ENCODE measurements at regions not wholly inside any gene's neighbourhood (a gene's known extent, or its start where the extent isn't known, plus 50 kb on each side); places are given as distances from the start of the nearest gene placed in this dataset.

GRCh38 chr5:67964619-67965018 lies 250.9 kb upstream of the PIK3R1 start:
- H3K27ac ChIP-seq: no peak overlapping the region
- no peaks in the 10 kb centered on the region for H3K36me3 ChIP-seq
- no peak for TF ChIP-seq Cebpa-rat (IDR thresholded peaks at IDR 0.05)
- no peaks in the 10 kb centered on the region for H4K20me1 ChIP-seq
- H3K9me3 ChIP-seq: no peaks in the 10 kb centered on the region
- H3K9ac ChIP-seq: no peak overlapping the region
- no peak overlapping the region for H3K4me2 ChIP-seq
- H3K4me3 ChIP-seq: no peak overlapping the region
- H3K27me3 ChIP-seq: no peaks in the 10 kb centered on the region
- no peaks in the 10 kb centered on the region for H3K4me1 ChIP-seq

DNA sequence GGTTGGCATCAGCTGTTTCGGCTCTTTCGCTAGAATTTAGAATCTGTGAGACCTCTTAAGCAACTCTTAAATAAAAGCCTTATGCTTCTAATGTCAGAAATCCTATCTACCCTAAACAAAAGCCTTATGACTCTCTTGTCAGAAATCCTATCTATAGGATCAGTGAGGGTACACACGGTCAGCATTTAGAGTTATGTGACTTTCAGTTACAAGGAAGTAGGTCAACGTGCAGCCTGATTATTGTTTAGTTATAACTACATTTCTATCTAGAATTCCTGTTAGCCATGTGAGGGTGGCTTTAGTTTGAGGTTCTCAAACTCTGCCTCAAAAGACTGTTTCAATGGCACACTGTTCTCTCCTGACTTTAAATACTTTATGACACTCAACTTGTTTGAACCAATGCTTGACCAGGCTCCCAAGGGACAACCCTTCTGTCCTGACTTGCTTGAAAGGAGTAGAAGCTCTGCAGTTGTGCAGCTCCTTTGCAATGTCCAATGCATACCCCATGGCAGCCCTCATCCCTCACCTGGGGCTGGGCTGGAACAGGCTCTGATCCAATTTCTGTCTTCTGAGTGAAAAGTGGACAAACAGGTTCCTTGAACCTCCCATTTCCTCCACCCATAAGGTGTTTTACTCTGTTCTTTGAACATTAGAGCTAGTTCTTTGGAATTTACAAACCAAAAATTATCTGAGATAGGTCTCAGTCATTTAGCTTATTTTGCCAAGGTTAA lies 251.6 kb upstream of the PIK3R1 start:
- Histone ChIP-seq H3K27ac (no peak overlapping the region), H3K4me2 (no peak overlapping the region), H3K4me3 (no peak overlapping the region), H3K9me3 (no peaks in the 10 kb centered on the region), H3K4me1 (no peaks in the 10 kb centered on the region), H3K36me3 (no peaks in the 10 kb centered on the region), H3K9ac (no peak overlapping the region), H4K20me1 (no peaks in the 10 kb centered on the region), H3K27me3 (no peaks in the 10 kb centered on the region)
- TF ChIP-seq Cebpa-rat (IDR thresholded peaks at IDR 0.05): no peak

DNA sequence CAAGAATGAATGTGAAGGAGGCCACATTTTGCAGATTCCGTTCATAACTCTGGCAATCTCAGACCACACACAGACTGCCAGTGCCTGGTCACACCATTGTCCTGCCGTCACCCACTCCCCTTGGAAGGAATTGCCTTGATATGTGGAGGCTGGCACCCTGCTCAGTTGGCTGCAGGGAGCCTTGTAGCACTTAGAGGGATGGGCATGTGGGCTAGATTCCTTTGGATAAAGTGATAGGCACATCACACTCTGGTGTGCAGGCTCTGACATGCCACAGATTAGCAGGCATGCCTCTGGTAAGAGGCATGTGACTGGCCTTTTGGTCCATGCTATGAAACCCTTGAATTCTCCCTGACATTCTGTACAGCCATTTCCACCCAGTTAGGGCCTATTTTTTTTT lies 254.6 kb upstream of the PIK3R1 start:
- no peaks in the 10 kb centered on the region for H3K36me3 ChIP-seq

DNA sequence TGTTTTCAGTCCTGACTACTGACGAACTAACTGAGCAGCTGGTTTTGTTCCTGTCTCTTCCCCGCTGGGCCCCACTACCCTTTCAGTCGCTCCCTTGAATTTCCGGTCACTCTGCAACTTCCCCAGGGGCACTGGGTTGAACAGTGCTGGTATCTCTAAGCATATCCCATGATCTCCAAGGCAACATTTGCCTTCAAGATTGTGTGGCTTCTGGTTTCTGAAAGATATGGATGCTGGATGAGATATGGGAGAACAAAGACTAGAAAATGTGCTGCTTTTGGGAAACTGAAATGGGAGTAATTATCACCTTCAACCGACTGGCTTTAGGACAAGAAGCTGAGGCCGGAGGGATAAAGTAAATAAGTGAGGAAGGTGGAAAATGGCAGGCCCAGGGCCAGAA lies 258.2 kb upstream of the PIK3R1 start:
- Histone ChIP-seq H3K27ac (no peak overlapping the region), H3K27me3 (no peaks in the 10 kb centered on the region), H3K4me2 (no peak overlapping the region), H3K4me3 (no peak overlapping the region), H3K4me1 (no peaks in the 10 kb centered on the region), H3K36me3 (no peaks in the 10 kb centered on the region), H3K9ac (no peak overlapping the region), H4K20me1 (no peaks in the 10 kb centered on the region), H3K9me3 (no peaks in the 10 kb centered on the region)
- TF ChIP-seq Cebpa-rat (IDR thresholded peaks at IDR 0.05): no peak

More for the DNA sequence above, 254.6 kb upstream of the PIK3R1 start:
- Histone ChIP-seq H3K9ac (no peak overlapping the region), H3K27me3 (no peaks in the 10 kb centered on the region), H3K4me3 (no peak overlapping the region), H4K20me1 (no peaks in the 10 kb centered on the region), H3K4me2 (no peak overlapping the region), H3K4me1 (no peaks in the 10 kb centered on the region), H3K9me3 (no peaks in the 10 kb centered on the region), H3K27ac (no peak overlapping the region)
- no peak for TF ChIP-seq Cebpa-rat (IDR thresholded peaks at IDR 0.05)

DNA sequence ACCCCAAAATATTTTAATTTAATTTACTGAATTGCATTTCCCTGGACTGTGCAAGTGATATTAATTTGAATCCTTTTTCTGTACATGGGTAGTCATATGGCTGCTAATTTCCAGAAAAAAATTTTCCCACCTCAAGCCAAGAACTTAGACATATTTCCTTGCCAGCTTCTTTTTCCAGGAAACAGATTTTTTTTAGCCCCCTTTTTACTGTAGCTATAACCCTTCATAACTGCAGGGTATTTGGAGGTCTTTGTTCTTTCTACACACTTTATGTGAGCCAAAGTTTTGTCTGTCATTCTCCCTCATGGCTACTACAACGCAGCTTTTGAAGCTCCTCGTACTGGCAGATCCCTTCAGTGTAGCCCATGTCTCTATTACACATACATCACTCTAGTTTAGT lies 261.2 kb upstream of the PIK3R1 start:
- no peaks in the 10 kb centered on the region for H3K27me3 ChIP-seq
- no peaks in the 10 kb centered on the region for H4K20me1 ChIP-seq
- TF ChIP-seq Cebpa-rat (IDR thresholded peaks at IDR 0.05): no peak
- H3K36me3 ChIP-seq: no peaks in the 10 kb centered on the region
- no peak overlapping the region for H3K27ac ChIP-seq
- H3K4me2 ChIP-seq: no peak overlapping the region
- no peaks in the 10 kb centered on the region for H3K9me3 ChIP-seq
- H3K4me1 ChIP-seq: no peaks in the 10 kb centered on the region
- no peak overlapping the region for H3K4me3 ChIP-seq
- no peak overlapping the region for H3K9ac ChIP-seq

DNA sequence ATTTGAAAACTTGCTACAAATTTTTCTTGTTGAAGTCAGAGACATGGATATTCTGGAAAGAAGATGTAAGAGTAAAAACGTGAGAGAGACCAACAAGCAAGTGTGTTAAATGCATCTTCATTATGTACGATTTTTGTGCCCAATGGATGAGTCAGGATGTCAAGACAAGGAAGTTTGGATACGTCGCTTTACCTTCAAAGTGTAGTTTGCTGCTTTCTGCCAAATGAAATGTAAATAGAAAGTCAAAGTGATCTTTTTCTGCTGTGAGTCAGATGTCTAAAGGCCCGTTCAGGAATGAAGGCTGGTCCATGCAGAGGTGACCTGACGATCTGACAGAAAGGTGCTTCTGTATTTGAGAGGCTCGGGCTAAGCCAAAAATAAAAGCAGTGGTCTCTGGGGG lies 273.1 kb upstream of the PIK3R1 start:
- no peak overlapping the region for H3K4me2 ChIP-seq
- no peak overlapping the region for H3K4me3 ChIP-seq
- H4K20me1 ChIP-seq: no peaks in the 10 kb centered on the region

DNA sequence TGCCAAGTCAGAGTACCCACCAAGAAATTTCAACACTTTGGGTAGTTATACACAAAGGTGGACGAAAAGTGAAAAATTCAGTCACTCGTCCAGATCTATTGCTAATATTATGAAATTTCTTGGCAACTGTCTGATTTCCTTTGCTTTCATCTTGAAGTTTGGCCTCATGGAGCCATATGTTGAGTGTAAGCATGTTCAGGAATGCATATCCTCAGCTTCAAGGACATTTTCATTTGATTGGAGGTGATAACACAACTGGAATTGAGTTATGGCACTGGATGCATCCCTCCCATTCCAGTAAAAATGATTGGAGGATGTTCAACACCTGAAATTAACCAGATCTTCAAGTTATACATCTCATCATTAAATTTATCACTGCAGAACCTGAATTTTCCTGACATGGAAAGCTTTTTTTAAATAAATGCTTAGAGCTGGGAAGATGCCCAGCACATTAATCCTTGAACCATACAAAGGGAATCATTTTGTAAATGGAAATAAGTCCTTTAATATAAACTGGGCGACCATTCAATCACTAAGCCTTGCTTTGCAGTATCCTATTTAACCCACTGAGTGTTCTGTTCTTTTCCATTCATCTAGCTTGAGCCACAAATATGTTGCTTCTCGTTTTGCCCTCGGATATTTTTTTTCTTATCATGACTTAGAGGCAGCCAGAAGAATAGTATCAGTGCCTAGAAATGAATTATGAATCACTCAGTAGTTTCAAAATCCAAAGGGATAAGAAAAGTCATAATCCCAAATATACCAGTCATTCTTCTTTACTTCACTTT lies 273.7 kb upstream of the PIK3R1 start:
- Histone ChIP-seq H3K27me3 (no peaks in the 10 kb centered on the region), H3K4me1 (no peaks in the 10 kb centered on the region), H3K27ac (no peak overlapping the region), H3K36me3 (no peaks in the 10 kb centered on the region), H4K20me1 (no peaks in the 10 kb centered on the region), H3K4me3 (no peak overlapping the region), H3K9ac (no peak overlapping the region), H3K4me2 (no peak overlapping the region), H3K9me3 (no peaks in the 10 kb centered on the region)
- TF ChIP-seq Cebpa-rat (IDR thresholded peaks at IDR 0.05): no peak

More for the DNA sequence above, 273.1 kb upstream of the PIK3R1 start:
- Histone ChIP-seq H3K36me3 (no peaks in the 10 kb centered on the region), H3K9me3 (no peaks in the 10 kb centered on the region), H3K27me3 (no peaks in the 10 kb centered on the region), H3K4me1 (no peaks in the 10 kb centered on the region), H3K27ac (no peak overlapping the region), H3K9ac (no peak overlapping the region)
- no peak for TF ChIP-seq Cebpa-rat (IDR thresholded peaks at IDR 0.05)

GRCh38 chr5:67935908-67936566 lies 279.5 kb upstream of the PIK3R1 start:
- Histone ChIP-seq H3K9me3 (no peaks in the 10 kb centered on the region), H3K9ac (no peak overlapping the region), H3K4me2 (no peak overlapping the region), H3K27me3 (no peaks in the 10 kb centered on the region), H4K20me1 (no peaks in the 10 kb centered on the region), H3K4me1 (no peaks in the 10 kb centered on the region), H3K36me3 (no peaks in the 10 kb centered on the region), H3K27ac (no peak overlapping the region), H3K4me3 (no peak overlapping the region)
- TF ChIP-seq Cebpa-rat (IDR thresholded peaks at IDR 0.05): no peak

- no peaks in the 10 kb centered on the region for H3K9me3 ChIP-seq
- no peaks in the 10 kb centered on the region for H3K4me1 ChIP-seq
- H3K27me3 ChIP-seq: no peaks in the 10 kb centered on the region
- H3K36me3 ChIP-seq: no peaks in the 10 kb centered on the region
- H4K20me1 ChIP-seq: no peaks in the 10 kb centered on the region
- TF ChIP-seq Cebpa-rat (IDR thresholded peaks at IDR 0.05): no peak
- no peak overlapping the region for H3K4me3 ChIP-seq
- no peak overlapping the region for H3K4me2 ChIP-seq
- no peak overlapping the region for H3K9ac ChIP-seq
- no peak overlapping the region for H3K27ac ChIP-seq
Measured at GRCh38 chr5:67934976-67935375, 280.6 kb upstream of the PIK3R1 start.

- Histone ChIP-seq H3K4me3 (no peak overlapping the region), H4K20me1 (no peaks in the 10 kb centered on the region), H3K4me1 (0 out of 2 replicates have a peak, but pooled peaks cover 6% of the 10 kb centered on the region), H3K27me3 (no peaks in the 10 kb centered on the region), H3K9ac (no peak overlapping the region), H3K27ac (no peak overlapping the region), H3K36me3 (no peaks in the 10 kb centered on the region), H3K4me2 (peak overlapping the region; percentile 18; the same call in 1 of the 2 replicates), H3K9me3 (no peaks in the 10 kb centered on the region)
- TF ChIP-seq Cebpa-rat (IDR thresholded peaks at IDR 0.05): no peak
Measured at GRCh38 chr5:67925511-67925910, 290.0 kb upstream of the PIK3R1 start.

Data from BLaER1 (cell line).